ENCODE measurements at regions not wholly inside any gene's neighbourhood (a gene's known extent, or its start where the extent isn't known, plus 50 kb on each side); places are given as distances from the start of the nearest gene placed in this dataset.

DNA sequence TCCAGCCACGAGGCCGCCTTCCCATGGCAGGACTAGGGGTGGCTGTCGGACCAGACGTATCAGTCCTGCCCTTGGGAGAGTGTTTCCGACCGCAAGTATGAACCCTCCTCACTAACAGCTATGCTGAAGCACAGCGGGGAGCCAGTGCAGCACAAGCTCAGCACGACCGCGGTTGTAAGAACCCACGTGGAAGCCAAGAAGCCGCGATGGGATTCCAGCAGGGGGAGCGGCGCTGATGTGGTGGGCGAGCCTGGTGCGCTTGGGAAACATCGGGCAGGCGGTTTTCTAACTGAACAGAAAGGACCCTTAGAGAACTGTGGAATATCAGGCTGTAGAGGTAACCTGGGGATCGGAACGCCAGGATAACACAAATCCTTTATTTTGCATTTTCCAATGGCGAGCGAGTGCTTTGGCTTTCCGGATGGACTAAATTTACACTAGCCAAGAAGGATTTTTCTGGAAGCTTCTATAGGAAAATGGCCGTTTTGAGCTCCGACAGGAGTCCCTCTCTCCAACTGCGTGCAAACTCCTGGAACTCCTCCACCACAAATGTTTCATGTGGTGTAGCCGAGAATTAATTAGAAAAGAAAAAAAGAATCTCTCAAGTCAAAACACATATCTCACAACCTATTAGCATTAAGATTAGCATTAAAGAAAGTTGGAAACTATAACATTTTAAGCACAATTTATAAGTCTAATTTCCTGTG lies 132.0 kb upstream of the MYCN start:
- TF ChIP-seq, protein P1, sequence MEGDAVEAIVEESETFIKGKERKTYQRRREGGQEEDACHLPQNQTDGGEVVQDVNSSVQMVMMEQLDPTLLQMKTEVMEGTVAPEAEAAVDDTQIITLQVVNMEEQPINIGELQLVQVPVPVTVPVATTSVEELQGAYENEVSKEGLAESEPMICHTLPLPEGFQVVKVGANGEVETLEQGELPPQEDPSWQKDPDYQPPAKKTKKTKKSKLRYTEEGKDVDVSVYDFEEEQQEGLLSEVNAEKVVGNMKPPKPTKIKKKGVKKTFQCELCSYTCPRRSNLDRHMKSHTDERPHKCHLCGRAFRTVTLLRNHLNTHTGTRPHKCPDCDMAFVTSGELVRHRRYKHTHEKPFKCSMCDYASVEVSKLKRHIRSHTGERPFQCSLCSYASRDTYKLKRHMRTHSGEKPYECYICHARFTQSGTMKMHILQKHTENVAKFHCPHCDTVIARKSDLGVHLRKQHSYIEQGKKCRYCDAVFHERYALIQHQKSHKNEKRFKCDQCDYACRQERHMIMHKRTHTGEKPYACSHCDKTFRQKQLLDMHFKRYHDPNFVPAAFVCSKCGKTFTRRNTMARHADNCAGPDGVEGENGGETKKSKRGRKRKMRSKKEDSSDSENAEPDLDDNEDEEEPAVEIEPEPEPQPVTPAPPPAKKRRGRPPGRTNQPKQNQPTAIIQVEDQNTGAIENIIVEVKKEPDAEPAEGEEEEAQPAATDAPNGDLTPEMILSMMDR (IDR thresholded peaks at IDR 0.05; ENCODE audit: borderline replicate concordance, control extremely low read depth, extremely low read depth, insufficient read depth, missing control alignments) = no peak
- DNase-seq (ENCODE audit: low spot score) = no peak
- in situ Hi-C loops (cut with MboI; ENCODE audit: low sequenced_read_pairs, unreplicated experiment) = no loop called here

DNA sequence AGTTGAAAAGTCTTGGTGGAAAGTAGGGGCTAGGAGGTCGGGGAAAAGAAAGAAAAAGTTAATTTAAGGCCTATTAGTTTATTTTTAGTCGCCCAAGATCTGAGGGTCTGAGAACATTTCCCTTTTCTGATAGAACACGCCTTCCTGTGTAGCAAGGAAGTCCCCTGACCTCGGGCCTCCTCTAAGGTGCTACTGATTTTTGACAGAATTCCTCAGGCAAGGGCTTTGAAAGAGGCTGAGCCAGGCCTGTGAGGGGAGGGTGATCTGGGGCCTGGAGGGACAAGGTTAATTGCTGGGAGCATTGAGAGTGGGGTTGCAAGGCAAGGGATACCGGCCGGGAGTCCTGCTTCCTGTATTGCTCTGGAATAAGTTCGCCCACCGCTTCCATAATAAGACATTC lies 131.4 kb upstream of the MYCN start:
- in situ Hi-C loops (cut with MboI; ENCODE audit: low sequenced_read_pairs, unreplicated experiment) = no loop called here
- TF ChIP-seq, protein P1 (IDR thresholded peaks at IDR 0.05; ENCODE audit: borderline replicate concordance, control extremely low read depth, extremely low read depth, insufficient read depth, missing control alignments) = no peak
- no peak for DNase-seq (ENCODE audit: low spot score)

DNA sequence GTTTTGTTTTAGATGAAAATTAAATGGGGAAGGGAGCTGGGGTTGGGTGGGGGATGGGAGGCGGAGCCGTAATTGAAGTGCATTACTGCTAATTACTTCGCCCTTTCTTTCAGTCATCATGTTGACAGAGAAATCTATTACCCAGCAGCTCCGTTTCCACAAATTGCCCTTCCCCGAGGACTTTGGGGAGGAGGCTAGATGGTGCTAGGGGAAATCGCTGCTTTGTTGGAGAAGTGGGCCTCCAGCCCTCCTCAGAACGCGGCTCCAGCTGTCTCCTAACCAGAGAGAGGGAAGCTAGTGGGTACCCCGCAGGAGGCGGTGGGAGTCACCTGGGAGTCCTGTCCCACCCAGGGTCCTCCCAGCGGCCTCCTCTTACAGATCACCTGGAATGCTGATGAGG lies 130.9 kb upstream of the MYCN start:
- DNase-seq (ENCODE audit: low spot score) = no peak
- TF ChIP-seq, protein P1 (IDR thresholded peaks at IDR 0.05; ENCODE audit: borderline replicate concordance, control extremely low read depth, extremely low read depth, insufficient read depth, missing control alignments) = no peak
- in situ Hi-C loops (cut with MboI; ENCODE audit: low sequenced_read_pairs, unreplicated experiment) = no loop called here

DNA sequence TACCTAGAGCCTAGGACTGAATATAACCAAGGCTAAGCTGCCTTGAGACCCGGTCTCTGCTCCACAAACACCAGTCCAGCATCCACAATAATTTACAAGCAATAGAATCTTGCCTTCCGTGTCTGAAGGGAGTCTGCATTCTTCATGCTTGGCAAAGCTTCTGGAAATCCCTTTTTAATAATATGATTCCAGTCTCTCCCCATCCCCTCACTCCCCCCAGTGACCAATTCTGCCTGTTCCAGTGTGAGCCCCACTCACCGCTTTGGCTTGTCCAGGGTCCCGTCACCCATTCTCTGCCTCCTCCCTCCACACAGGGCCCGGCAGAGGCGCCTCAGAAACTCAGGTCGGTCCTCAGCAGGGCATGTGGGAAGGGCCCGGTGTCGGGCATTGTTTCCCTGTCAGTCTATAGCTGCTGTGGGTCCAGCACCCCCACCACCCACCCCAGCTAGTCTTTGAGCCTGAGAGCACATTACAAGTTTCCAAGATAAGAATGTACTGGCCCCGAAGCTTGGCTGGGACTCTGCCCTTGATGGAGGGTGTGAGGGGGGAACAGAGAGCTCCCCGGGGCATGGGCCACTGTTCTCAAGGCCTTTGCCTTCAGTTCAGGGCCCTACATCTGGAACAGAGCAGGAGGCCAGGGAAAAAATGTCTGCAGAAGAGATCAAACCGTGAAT lies 129.7 kb upstream of the MYCN start:
- in situ Hi-C loops (cut with MboI; ENCODE audit: low sequenced_read_pairs, unreplicated experiment) = no loop called here
- no peak for DNase-seq (ENCODE audit: low spot score)
- TF ChIP-seq, protein P1 (IDR thresholded peaks at IDR 0.05; ENCODE audit: borderline replicate concordance, control extremely low read depth, extremely low read depth, insufficient read depth, missing control alignments) = no peak

DNA sequence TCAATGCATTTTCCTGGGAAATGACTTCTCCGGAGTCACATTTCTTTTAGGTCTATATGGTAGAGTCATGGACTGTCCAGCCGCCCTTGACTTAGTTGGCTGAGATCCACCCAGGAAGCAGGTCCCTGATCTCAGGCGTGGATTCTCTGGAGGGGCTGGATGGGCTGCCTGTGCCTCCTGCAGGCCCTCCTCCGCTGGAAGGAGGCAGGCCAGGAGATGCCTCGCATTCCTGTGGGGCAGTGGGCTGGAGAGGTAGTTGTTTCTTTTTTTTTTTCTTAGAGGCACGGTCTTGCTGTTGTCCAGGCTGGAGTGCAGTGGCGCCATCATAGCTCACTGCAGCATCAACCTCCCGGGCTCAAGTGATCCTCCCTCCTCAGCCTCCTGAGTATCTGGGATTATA lies 129.0 kb upstream of the MYCN start:
- in situ Hi-C loops (cut with MboI; ENCODE audit: low sequenced_read_pairs, unreplicated experiment) = no loop called here
- no peak for DNase-seq (ENCODE audit: low spot score)
- TF ChIP-seq, protein P1 (IDR thresholded peaks at IDR 0.05; ENCODE audit: borderline replicate concordance, control extremely low read depth, extremely low read depth, insufficient read depth, missing control alignments) = no peak

DNA sequence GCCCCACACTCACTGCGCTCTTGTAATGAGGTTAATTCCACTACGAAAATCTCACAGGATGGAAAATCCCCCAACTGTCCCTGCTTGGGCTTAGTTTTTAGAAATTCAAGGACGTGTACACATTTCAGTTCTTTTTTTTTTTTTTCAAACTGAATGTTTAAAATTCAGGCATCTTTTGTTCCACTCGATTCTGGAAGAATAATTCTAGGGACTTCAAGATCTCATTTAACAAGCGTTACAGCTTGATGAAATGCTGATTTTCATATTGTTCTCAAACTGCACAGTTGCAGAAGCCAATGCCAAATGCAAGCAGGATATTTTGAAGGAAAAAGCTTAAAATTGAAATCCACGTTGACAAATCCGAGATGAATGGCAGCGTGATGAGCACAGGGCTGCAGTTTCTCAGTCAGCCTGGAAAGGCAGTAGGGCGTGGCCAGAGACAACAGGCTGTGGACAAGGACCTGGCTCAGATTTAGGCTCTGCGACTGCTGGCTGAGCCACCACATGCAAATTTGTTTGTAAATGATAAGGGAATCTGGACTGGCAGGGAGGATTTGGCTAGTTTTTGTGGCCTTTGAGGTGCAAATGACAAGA lies 128.1 kb upstream of the MYCN start:
- DNase-seq (ENCODE audit: low spot score) = no peak
- in situ Hi-C loops (cut with MboI; ENCODE audit: low sequenced_read_pairs, unreplicated experiment) = no loop called here
- TF ChIP-seq, protein P1 (IDR thresholded peaks at IDR 0.05; ENCODE audit: borderline replicate concordance, control extremely low read depth, extremely low read depth, insufficient read depth, missing control alignments) = no peak
